HG03103 (cell line): ENCODE measurements at regions not wholly inside any gene's neighbourhood (a gene's known extent, or its start where the extent isn't known, plus 50 kb on each side); places are given as distances from the start of the nearest gene placed in this dataset.
"Not testable (repeated sequence)": the region's sequence is repeated elsewhere in the genome, so short reads cannot be mapped to it uniquely, and the experiment has no call there.

Source experiments
- ATAC-seq: cut with Tn5 transposase; IDR thresholded peaks from one replicate; pipeline ENCODE4 v1.9.1; 2021; ENCODE audit warnings: low read depth; ENCODE audit not compliant: unreplicated experiment

GRCh38 chr20:12068121-12068520, 150.4 kb downstream of the BTBD3 start:
- ATAC-seq = no peak

- ATAC-seq = no peak
Observed at GRCh38 chr20:12069181-12069580, 151.5 kb downstream of the BTBD3 start.

GRCh38 chr20:12072221-12072953, 154.7 kb downstream of the BTBD3 start:
- ATAC-seq = no peak

GRCh38 chr20:12072954-12073264, 155.2 kb downstream of the BTBD3 start:
- no peak for ATAC-seq

GRCh38 chr20:12074111-12074655, 156.5 kb downstream of the BTBD3 start:
- ATAC-seq = no peak

- ATAC-seq = no peak
Observed at GRCh38 chr20:12076200-12076599, 158.5 kb downstream of the BTBD3 start.

- ATAC-seq = no peak
Observed at GRCh38 chr20:12077875-12078274, 160.2 kb downstream of the BTBD3 start.

- ATAC-seq = no peak
Observed at GRCh38 chr20:12079490-12079889, 161.8 kb downstream of the BTBD3 start.

- ATAC-seq = no peak
Observed at GRCh38 chr20:12083269-12083668, 165.6 kb downstream of the BTBD3 start.

GRCh38 chr20:12084482-12084881, 166.8 kb downstream of the BTBD3 start:
- ATAC-seq = no peak

GRCh38 chr20:12086359-12086758, 168.7 kb downstream of the BTBD3 start:
- ATAC-seq = no peak

- ATAC-seq = no peak
Observed at GRCh38 chr20:12090920-12091319, 173.2 kb downstream of the BTBD3 start.

GRCh38 chr20:12093057-12093796, 175.5 kb downstream of the BTBD3 start:
- ATAC-seq = no peak

- ATAC-seq = not testable (repeated sequence)
Observed at GRCh38 chr20:12093797-12094190, 176.1 kb downstream of the BTBD3 start.

GRCh38 chr20:12095180-12095920, 177.7 kb downstream of the BTBD3 start:
- ATAC-seq = no peak

- no peak for ATAC-seq
Observed at GRCh38 chr20:12098421-12098820, 180.7 kb downstream of the BTBD3 start.

- no peak for ATAC-seq
Observed at GRCh38 chr20:12108846-12109245, 191.2 kb downstream of the BTBD3 start.

- ATAC-seq = no peak
Observed at GRCh38 chr20:12110274-12110673, 192.6 kb downstream of the BTBD3 start.

- no peak for ATAC-seq
Observed at GRCh38 chr20:12110711-12111110, 193.0 kb downstream of the BTBD3 start.

- no peak for ATAC-seq
Observed at GRCh38 chr20:12111431-12112088, 193.9 kb downstream of the BTBD3 start.

- ATAC-seq = no peak
Observed at GRCh38 chr20:12112089-12112474, 194.4 kb downstream of the BTBD3 start.
